ENCODE measurements at regions not wholly inside any gene's neighbourhood (a gene's known extent, or its start where the extent isn't known, plus 50 kb on each side); places are given as distances from the start of the nearest gene placed in this dataset.

- TF ChIP-seq CTCF (conservative IDR thresholded peaks at IDR 0.05): no peak
- TF ChIP-seq ZFX (IDR thresholded peaks at IDR 0.05): no peak
These were observed 176.8 kb downstream of the MELK start for GRCh38 chr9:36749461-36749860.

Data from C4-2B (cell line).